LHCN-M2 (cell line): ENCODE measurements at regions not wholly inside any gene's neighbourhood (a gene's known extent, or its start where the extent isn't known, plus 50 kb on each side); places are given as distances from the start of the nearest gene placed in this dataset.
"Not testable (repeated sequence)": the region's sequence is repeated elsewhere in the genome, so short reads cannot be mapped to it uniquely, and the experiment has no call there.

Experiments
- DNase-seq: peaks from one replicate; pipeline ENCODE4 v3.0.0-alpha.2; 2012; ENCODE audit warnings: low read depth

- not testable (repeated sequence) for DNase-seq
Observed at GRCh38 chr20:30585244-30585796, 672.1 kb upstream of the DEFB115 start.

- DNase-seq, result not testable (repeated sequence)
Observed at GRCh38 chr20:30586178-30586577, 671.3 kb upstream of the DEFB115 start.

GRCh38 chr20:30593572-30593971, 663.9 kb upstream of the DEFB115 start:
- DNase-seq, result no peak

GRCh38 chr20:30594112-30594511, 663.4 kb upstream of the DEFB115 start:
- no peak for DNase-seq

- no peak for DNase-seq
Observed at GRCh38 chr20:30595698-30596097, 661.8 kb upstream of the DEFB115 start.

- DNase-seq, result not testable (repeated sequence)
Observed at GRCh38 chr20:30597429-30597828, 660.0 kb upstream of the DEFB115 start.

GRCh38 chr20:30598460-30599230, 658.8 kb upstream of the DEFB115 start:
- no peak for DNase-seq

GRCh38 chr20:30599990-30600389, 657.5 kb upstream of the DEFB115 start:
- no peak for DNase-seq

GRCh38 chr20:30601974-30602373, 655.5 kb upstream of the DEFB115 start:
- no peak for DNase-seq

GRCh38 chr20:30602424-30602823, 655.0 kb upstream of the DEFB115 start:
- no peak for DNase-seq

GRCh38 chr20:30606990-30607389, 650.5 kb upstream of the DEFB115 start:
- no peak for DNase-seq

- DNase-seq, result no peak
Observed at GRCh38 chr20:30610029-30610693, 647.3 kb upstream of the DEFB115 start.

- DNase-seq, result no peak
Observed at GRCh38 chr20:30610751-30611150, 646.7 kb upstream of the DEFB115 start.

- no peak for DNase-seq
Observed at GRCh38 chr20:30611239-30611984, 646.1 kb upstream of the DEFB115 start.

GRCh38 chr20:30612344-30612743, 645.1 kb upstream of the DEFB115 start:
- no peak for DNase-seq

- not testable (repeated sequence) for DNase-seq
Observed at GRCh38 chr20:30621346-30621745, 636.1 kb upstream of the DEFB115 start.

GRCh38 chr20:30624310-30624709, 633.2 kb upstream of the DEFB115 start:
- not testable (repeated sequence) for DNase-seq

GRCh38 chr20:30629376-30629775, 628.1 kb upstream of the DEFB115 start:
- not testable (repeated sequence) for DNase-seq

GRCh38 chr20:30630761-30631160, 626.7 kb upstream of the DEFB115 start:
- DNase-seq, result no peak

- DNase-seq, result not testable (repeated sequence)
Observed at GRCh38 chr20:30631261-30631789, 626.1 kb upstream of the DEFB115 start.

- not testable (repeated sequence) for DNase-seq
Observed at GRCh38 chr20:30632773-30633172, 624.7 kb upstream of the DEFB115 start.

GRCh38 chr20:30641522-30641921, 615.9 kb upstream of the DEFB115 start:
- not testable (repeated sequence) for DNase-seq
